GM18951 (cell line): ENCODE measurements at regions not wholly inside any gene's neighbourhood (a gene's known extent, or its start where the extent isn't known, plus 50 kb on each side); places are given as distances from the start of the nearest gene placed in this dataset.
"Not testable (repeated sequence)": the region's sequence is repeated elsewhere in the genome, so short reads cannot be mapped to it uniquely, and the experiment has no call there.

ENCODE experiments used
- POLR2A ChIP-seq: IDR thresholded peaks from 4 replicates; pipeline ENCODE4 v1.6.1; 2011; ENCODE audit warnings: mild to moderate bottlenecking; ENCODE audit not compliant: insufficient read length, insufficient read depth; ENCODE audit errors: extremely low read depth
- in situ Hi-C: fragments of 300-500 bp; cut with MboI; formaldehyde crosslinking; loops from one replicate; pipeline ENCODE4 v1.12.0; 2022; ENCODE audit warnings: low sequenced_read_pairs, mixed read lengths, inconsistent platforms; ENCODE audit not compliant: unreplicated experiment

GRCh38 chr2:37571587-37572136 is 99.8 kb downstream of the CDC42EP3 start:
- in situ Hi-C loops = no loop called here
- TF ChIP-seq POLR2A = no peak

DNA sequence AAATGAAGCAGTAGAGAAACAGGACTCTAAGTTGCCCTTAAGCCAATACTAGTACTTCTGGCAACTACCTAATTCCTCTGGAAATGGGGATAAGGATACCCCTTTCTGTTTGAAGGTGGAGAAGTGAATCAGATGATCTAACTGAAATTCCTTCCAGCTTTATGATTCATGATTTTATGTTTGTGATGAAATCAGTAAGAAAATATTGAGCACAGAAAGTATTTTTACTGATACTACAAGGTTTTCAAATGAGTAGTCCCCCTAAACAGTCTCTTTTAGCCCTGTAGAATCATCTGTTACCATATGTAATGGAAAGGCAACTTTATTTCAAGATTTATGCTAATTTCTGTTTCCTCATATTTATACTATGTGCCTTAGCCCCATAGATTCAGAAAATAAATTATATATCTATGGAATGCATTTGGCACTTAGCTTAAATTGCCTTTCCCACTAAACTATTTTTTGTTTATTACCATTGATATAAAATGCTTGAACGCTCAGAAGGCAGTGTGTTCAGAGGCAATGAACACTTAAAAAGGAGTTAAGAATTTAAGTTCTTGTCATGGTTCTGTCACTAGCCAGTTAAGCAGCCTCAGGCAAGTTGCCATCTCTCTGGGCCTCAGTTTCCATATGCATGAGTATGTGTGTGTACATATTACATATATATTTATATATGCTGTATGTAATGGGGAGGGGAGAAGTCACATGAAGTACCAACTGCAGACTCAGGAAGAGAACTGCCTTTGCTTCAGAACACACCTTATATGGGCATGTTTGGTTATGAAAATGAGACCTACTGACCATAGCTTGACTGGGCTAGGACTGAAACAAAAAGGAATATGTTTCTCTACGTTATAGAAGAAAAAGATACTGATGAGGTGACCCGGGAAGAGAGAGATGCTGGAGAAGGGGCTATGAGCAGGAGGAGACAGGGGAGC is 97.7 kb downstream of the CDC42EP3 start:
- in situ Hi-C loops = no loop called here
- no peak for TF ChIP-seq POLR2A

- in situ Hi-C loops = no loop called here
Observed at GRCh38 chr2:37575780-37576179, 95.7 kb downstream of the CDC42EP3 start.

GRCh38 chr2:37576194-37576593 is 95.2 kb downstream of the CDC42EP3 start:
- in situ Hi-C loops = not testable (repeated sequence)

More at GRCh38 chr2:37575780-37576179, 95.7 kb downstream of the CDC42EP3 start:
- TF ChIP-seq POLR2A = no peak

DNA sequence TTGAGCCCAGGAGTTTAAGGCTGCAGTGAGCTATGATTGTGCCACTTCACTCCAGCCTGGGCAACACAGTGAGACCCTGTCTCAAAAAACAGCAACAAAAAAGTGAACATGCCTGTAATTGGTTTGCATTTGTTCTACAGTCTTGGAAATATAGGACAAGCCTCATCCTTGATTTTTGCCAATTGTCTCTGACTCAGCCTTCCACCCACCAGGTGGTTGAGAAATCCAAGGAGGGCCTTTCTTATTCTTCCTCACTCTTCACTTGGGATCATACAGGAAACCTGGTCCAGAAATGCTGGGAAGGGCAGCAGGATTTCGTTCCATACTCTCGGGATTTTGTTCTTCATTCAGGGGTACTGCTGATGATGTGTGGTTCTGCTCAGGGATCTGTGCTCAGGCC is 94.6 kb downstream of the CDC42EP3 start:
- in situ Hi-C loops = no loop called here
- no peak for TF ChIP-seq POLR2A

- in situ Hi-C loops = no loop called here
- no peak for TF ChIP-seq POLR2A
Observed at GRCh38 chr2:37579192-37579713, 92.2 kb downstream of the CDC42EP3 start.

DNA sequence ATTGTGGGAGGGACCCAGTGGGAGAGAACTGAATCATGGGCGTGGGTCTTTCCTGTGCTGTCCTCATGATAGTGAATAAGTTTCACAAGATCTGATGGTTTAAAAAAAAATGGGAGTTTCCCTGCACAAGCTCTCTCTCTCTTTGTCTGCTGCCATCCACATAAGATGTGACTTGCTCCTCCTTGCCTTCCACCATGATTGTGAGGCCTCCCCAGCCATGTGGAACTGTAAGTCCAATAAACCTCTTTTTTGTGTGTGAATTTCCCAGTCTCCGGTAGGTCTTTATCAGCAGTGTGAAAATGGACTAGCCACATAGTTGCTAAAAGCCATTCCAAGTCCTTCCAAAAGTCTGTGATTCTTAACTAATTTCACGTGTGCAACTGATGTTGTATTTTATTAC is 91.5 kb downstream of the CDC42EP3 start:
- in situ Hi-C loops = not testable (repeated sequence)

GRCh38 chr2:37581433-37581832 is 90.0 kb downstream of the CDC42EP3 start:
- TF ChIP-seq POLR2A = no peak
- in situ Hi-C loops = no loop called here

- no peak for TF ChIP-seq POLR2A
Observed at GRCh38 chr2:37582481-37583220, 88.8 kb downstream of the CDC42EP3 start.

DNA sequence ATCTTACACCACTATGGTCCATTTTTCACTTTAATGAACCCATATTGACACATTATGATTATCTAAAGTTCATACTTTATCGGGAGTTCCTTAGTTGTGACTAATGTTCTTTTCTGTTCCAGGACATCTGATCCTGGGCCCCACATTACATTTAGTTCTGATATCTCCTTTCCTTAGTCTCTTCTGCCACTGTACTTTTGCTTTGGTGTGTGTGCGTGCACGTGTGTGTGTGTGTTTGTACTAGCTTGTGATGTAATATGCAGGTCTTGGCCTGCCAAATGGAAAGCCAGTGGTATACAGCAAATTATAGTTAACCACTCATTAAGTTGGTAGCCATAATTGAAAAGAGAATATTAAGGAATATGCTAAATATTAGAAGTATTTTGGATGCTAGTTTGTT is 88.0 kb downstream of the CDC42EP3 start:
- in situ Hi-C loops = no loop called here
- TF ChIP-seq POLR2A = no peak

More at GRCh38 chr2:37582481-37583220, 88.8 kb downstream of the CDC42EP3 start:
- in situ Hi-C loops = no loop called here

GRCh38 chr2:37583867-37584266 is 87.6 kb downstream of the CDC42EP3 start:
- in situ Hi-C loops = no loop called here
- no peak for TF ChIP-seq POLR2A

DNA sequence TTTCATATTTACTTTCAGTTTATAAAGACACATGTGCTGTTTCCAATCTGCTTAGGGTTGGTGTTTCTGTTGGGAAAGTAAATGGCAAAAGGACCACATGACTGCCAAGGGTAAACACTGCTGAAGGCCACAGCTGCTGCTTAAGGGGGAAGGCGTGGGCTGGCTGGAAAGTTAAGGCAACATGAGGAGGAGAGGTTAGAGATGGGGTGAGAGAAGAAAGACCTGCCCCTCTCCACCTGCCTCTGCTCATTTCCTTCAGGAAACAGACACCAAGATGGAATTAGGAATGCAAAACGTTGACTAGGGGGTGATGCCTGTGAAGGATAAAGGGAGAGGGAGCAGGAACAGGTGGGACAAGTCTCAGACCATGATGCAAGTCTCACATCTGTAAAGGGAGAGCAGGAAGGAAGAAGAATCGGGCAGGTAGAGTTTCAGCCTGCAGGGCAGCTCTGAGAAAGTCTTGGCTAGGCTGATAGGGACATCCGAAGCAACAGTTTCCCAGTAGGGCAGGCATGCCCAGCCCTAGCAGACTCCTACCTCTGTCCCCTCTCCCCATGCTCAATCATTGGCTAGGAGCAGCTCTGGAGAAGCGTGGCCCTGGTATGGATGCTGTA is 86.0 kb downstream of the CDC42EP3 start:
- TF ChIP-seq POLR2A = no peak
- in situ Hi-C loops = no loop called here
